ENCODE measurements at regions not wholly inside any gene's neighbourhood (a gene's known extent, or its start where the extent isn't known, plus 50 kb on each side); places are given as distances from the start of the nearest gene placed in this dataset.
A peak's percentile ranks its signal among the peaks of the same experiment; 100 is the strongest.
"Not testable (repeated sequence)": the region's sequence is repeated elsewhere in the genome, so short reads cannot be mapped to it uniquely, and the experiment has no call there.

- Mint-ChIP-seq H3K36me3 (ENCODE audit: low read depth) (no peaks in the 10 kb centered on the region), H3K9me3 (no peaks in the 10 kb centered on the region), H3K4me1 (peaks cover 4% of the 10 kb centered on the region), H3K27ac (no peak overlapping the region), H3K27me3 (ENCODE audit: low read depth, poor library complexity) (no peaks in the 10 kb centered on the region), H3K4me3 (no peak overlapping the region)
- DNase-seq: no peak
- TF ChIP-seq CTCF (IDR thresholded peaks at IDR 0.05): no peak
Measured at GRCh38 chr20:59481477-59482018, 122.8 kb upstream of the PHACTR3 start.

- Mint-ChIP-seq H3K4me1 (peaks cover 4% of the 10 kb centered on the region), H3K27ac (peak overlapping the region; percentile 87), H3K36me3 (ENCODE audit: low read depth) (no peaks in the 10 kb centered on the region), H3K4me3 (no peak overlapping the region), H3K27me3 (ENCODE audit: low read depth, poor library complexity) (no peaks in the 10 kb centered on the region), H3K9me3 (no peaks in the 10 kb centered on the region)
- DNase-seq: no peak
- no peak for TF ChIP-seq CTCF (IDR thresholded peaks at IDR 0.05)
Measured at GRCh38 chr20:59482351-59483187, 121.8 kb upstream of the PHACTR3 start.

- Mint-ChIP-seq H3K4me1 (peaks cover 4% of the 10 kb centered on the region), H3K36me3 (ENCODE audit: low read depth) (no peaks in the 10 kb centered on the region), H3K9me3 (no peaks in the 10 kb centered on the region), H3K27ac (no peak overlapping the region), H3K4me3 (no peak overlapping the region), H3K27me3 (ENCODE audit: low read depth, poor library complexity) (no peaks in the 10 kb centered on the region)
- DNase-seq: no peak
- TF ChIP-seq CTCF (IDR thresholded peaks at IDR 0.05): no peak
Measured at GRCh38 chr20:59483481-59483880, 120.9 kb upstream of the PHACTR3 start.

GRCh38 chr20:59484228-59484627 is 120.1 kb upstream of the PHACTR3 start:
- TF ChIP-seq CTCF (IDR thresholded peaks at IDR 0.05): no peak
- no peak overlapping the region for H3K27ac Mint-ChIP-seq
- H3K36me3 Mint-ChIP-seq (ENCODE audit: low read depth): no peaks in the 10 kb centered on the region
- H3K27me3 Mint-ChIP-seq (ENCODE audit: low read depth, poor library complexity): no peaks in the 10 kb centered on the region
- DNase-seq: no peak
- no peak overlapping the region for H3K4me3 Mint-ChIP-seq
- H3K4me1 Mint-ChIP-seq: peaks cover 4% of the 10 kb centered on the region
- H3K9me3 Mint-ChIP-seq: no peaks in the 10 kb centered on the region

GRCh38 chr20:59485576-59486454 is 118.5 kb upstream of the PHACTR3 start:
- H3K27ac Mint-ChIP-seq: no peak overlapping the region
- DNase-seq: no peak
- no peak for TF ChIP-seq CTCF (IDR thresholded peaks at IDR 0.05)
- no peaks in the 10 kb centered on the region for H3K36me3 Mint-ChIP-seq (ENCODE audit: low read depth)
- H3K4me3 Mint-ChIP-seq: no peak overlapping the region
- peaks cover 4% of the 10 kb centered on the region for H3K4me1 Mint-ChIP-seq
- H3K27me3 Mint-ChIP-seq (ENCODE audit: low read depth, poor library complexity): peaks cover 6% of the 10 kb centered on the region
- no peaks in the 10 kb centered on the region for H3K9me3 Mint-ChIP-seq

- not testable (repeated sequence) for H3K9me3 Mint-ChIP-seq; H3K27ac Mint-ChIP-seq; H3K4me3 Mint-ChIP-seq; H3K36me3 Mint-ChIP-seq (ENCODE audit: low read depth); H3K4me1 Mint-ChIP-seq; DNase-seq
- peaks cover 15% of the 10 kb centered on the region for H3K27me3 Mint-ChIP-seq (ENCODE audit: low read depth, poor library complexity)
Measured at GRCh38 chr20:59488459-59488858, 115.9 kb upstream of the PHACTR3 start.

- H3K4me3 Mint-ChIP-seq; H3K4me1 Mint-ChIP-seq; H3K36me3 Mint-ChIP-seq (ENCODE audit: low read depth); H3K9me3 Mint-ChIP-seq; H3K27ac Mint-ChIP-seq; DNase-seq: not testable (repeated sequence)
- H3K27me3 Mint-ChIP-seq (ENCODE audit: low read depth, poor library complexity): peaks cover 22% of the 10 kb centered on the region
Measured at GRCh38 chr20:59490196-59491004, 113.9 kb upstream of the PHACTR3 start.
